ENCODE measurements at regions not wholly inside any gene's neighbourhood (a gene's known extent, or its start where the extent isn't known, plus 50 kb on each side); places are given as distances from the start of the nearest gene placed in this dataset.

DNA sequence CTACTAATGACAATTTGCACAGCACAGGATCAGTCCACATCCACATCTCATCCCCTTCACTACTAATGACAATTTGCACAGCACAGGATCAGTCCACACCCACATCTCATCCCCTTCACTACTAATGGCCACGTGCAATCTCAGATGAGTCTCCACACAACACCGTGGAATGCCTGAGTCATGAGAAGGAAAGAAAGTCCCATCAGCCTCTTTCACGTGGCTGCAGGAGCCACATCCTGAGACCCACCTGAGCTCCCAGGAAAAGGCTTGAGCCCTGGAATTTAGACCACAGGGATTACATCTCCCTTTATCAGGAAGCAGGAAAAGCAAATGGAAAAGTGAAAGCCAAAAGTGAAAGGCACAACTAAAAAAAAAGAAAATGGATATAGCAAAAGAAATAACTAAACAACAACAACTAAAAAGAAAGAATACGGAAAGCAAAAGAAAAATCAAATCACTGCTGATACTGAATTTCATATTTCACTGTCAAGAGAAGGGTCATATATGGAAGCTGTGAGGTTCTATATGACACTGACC lies 1300.5 kb downstream of the TMEM121 start:
- no peak overlapping the region for H3K4me3 Mint-ChIP-seq
- H3K36me3 Mint-ChIP-seq (ENCODE audit: low read depth): no peaks in the 10 kb centered on the region
- H3K27me3 Mint-ChIP-seq: peaks cover 13% of the 10 kb centered on the region
- DNase-seq (no peak), ATAC-seq (ENCODE audit: poor library complexity) (no peak)
- TF ChIP-seq, protein P1, sequence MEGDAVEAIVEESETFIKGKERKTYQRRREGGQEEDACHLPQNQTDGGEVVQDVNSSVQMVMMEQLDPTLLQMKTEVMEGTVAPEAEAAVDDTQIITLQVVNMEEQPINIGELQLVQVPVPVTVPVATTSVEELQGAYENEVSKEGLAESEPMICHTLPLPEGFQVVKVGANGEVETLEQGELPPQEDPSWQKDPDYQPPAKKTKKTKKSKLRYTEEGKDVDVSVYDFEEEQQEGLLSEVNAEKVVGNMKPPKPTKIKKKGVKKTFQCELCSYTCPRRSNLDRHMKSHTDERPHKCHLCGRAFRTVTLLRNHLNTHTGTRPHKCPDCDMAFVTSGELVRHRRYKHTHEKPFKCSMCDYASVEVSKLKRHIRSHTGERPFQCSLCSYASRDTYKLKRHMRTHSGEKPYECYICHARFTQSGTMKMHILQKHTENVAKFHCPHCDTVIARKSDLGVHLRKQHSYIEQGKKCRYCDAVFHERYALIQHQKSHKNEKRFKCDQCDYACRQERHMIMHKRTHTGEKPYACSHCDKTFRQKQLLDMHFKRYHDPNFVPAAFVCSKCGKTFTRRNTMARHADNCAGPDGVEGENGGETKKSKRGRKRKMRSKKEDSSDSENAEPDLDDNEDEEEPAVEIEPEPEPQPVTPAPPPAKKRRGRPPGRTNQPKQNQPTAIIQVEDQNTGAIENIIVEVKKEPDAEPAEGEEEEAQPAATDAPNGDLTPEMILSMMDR (IDR thresholded peaks at IDR 0.05): no peak
- no peaks in the 10 kb centered on the region for H3K4me1 ChIP-seq (ENCODE audit: insufficient read depth, low read length)
- POLR2A ChIA-PET: no interaction called here
- H3K4me1 Mint-ChIP-seq (ENCODE audit: low read depth): no peaks in the 10 kb centered on the region
- H3K36me3 ChIP-seq (ENCODE audit: insufficient read depth, low read length): no peaks in the 10 kb centered on the region
- intact Hi-C loops (cut with DNase I, micrococcal nuclease): no loop called here
- H3K9me3 Mint-ChIP-seq: no peaks in the 10 kb centered on the region
- peaks cover 0 to 6% of the 10 kb centered on the region in 2 experiments for H3K27me3 ChIP-seq (ENCODE audit: control insufficient read depth in 1 of 2, insufficient read depth in 2 of 2, low read length in 2 of 2)
- no peak overlapping the region for H3K27ac Mint-ChIP-seq
- no peak overlapping the region for H3K27ac ChIP-seq (ENCODE audit: low read depth in 1 of 2, low read length in 2 of 2)
- H3K4me3 ChIP-seq (ENCODE audit: low read length): no peak overlapping the region
- H3K9me3 ChIP-seq (ENCODE audit: control insufficient read depth in 1 of 2, insufficient read depth in 1 of 2, low read length in 2 of 2): peaks cover 0 to 12% of the 10 kb centered on the region in 2 experiments
- CTCF ChIA-PET: interaction anchor here (1.8 kb wide), 1 partner anchor 46 kb away, joined by 4 read pairs; no protein-coding TSS in a partner anchor

DNA sequence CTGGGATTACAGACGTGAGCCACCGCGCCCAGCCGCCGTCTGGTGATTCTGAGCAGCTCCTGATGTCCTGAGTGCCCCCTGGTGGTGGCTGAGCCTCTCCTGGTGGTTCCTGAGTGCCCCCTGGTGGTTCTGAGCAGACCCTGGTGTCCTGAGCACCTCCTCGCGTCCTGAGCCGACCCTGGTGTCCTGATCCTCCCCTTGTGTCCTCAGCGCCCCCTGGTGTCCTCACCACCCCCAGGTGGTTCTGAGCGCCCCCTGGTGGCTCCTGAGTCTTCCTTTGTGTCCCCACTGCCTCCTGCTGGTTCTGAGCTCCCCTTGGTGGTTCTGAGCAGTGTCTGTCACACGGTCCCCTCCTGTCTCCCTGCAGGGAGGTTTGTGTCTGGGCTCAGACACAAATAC lies 1304.9 kb downstream of the TMEM121 start:
- TF ChIP-seq, protein P1 (IDR thresholded peaks at IDR 0.05): peak; percentile 30
- ChIA-PET CTCF (interaction anchor here (1.2 to 2.2 kb wide), 11 partner anchors 9 to 44 kb away, joined by 3 to 32 read pairs (median 10); no protein-coding TSS in a partner anchor), POLR2A (no interaction called here)
- Mint-ChIP-seq H3K27me3 (no peaks in the 10 kb centered on the region), H3K4me3 (no peak overlapping the region), H3K36me3 (ENCODE audit: low read depth) (no peaks in the 10 kb centered on the region), H3K4me1 (ENCODE audit: low read depth) (no peaks in the 10 kb centered on the region), H3K9me3 (peaks cover 1% of the 10 kb centered on the region), H3K27ac (peak overlapping the region; percentile 35)
- Histone ChIP-seq H3K27ac (ENCODE audit: low read depth in 1 of 2, low read length in 2 of 2) (no peak overlapping the region), H3K27me3 (ENCODE audit: control insufficient read depth in 1 of 2, insufficient read depth in 2 of 2, low read length in 2 of 2) (no peaks in the 10 kb centered on the region), H3K9me3 (ENCODE audit: control insufficient read depth in 1 of 2, insufficient read depth in 1 of 2, low read length in 2 of 2) (peaks cover 0 to 12% of the 10 kb centered on the region in 2 experiments), H3K4me1 (ENCODE audit: insufficient read depth, low read length) (no peaks in the 10 kb centered on the region), H3K36me3 (ENCODE audit: insufficient read depth, low read length) (no peaks in the 10 kb centered on the region), H3K4me3 (ENCODE audit: low read length) (no peak overlapping the region)
- ATAC-seq (ENCODE audit: poor library complexity): peak; percentile 58
- peak in 11 of 14 experiments; percentile 26 to 80 (median 47) for DNase-seq
- intact Hi-C loops (cut with DNase I, micrococcal nuclease): no loop called here

DNA sequence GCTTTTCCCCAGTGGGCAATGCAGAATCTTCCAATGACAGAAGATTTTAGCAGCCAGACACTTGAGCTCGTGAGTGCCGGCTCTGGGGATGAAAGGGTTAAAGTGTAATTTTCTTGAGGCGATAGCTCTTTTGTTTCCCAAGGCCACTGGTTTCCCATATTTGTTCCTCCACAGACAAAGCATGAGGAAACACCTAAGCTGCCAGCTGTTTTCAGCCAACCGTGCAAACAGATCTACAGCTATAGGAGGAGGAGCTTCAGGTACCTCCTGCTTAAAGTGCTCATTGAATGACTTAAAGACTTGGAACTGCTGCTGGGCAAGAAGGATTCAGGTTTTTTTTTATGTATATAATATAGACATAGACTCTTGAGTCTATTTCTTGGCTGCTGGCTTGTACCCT lies 1311.5 kb downstream of the TMEM121 start:
- Mint-ChIP-seq H3K4me3 (no peak overlapping the region), H3K4me1 (ENCODE audit: low read depth) (peaks cover 8% of the 10 kb centered on the region), H3K27ac (no peak overlapping the region), H3K27me3 (no peaks in the 10 kb centered on the region), H3K36me3 (ENCODE audit: low read depth) (no peaks in the 10 kb centered on the region), H3K9me3 (no peaks in the 10 kb centered on the region)
- no peak for ATAC-seq (ENCODE audit: poor library complexity)
- no peak for DNase-seq
- no peaks in the 10 kb centered on the region for H3K9me3 ChIP-seq (ENCODE audit: control insufficient read depth in 1 of 2, insufficient read depth in 1 of 2, low read length in 2 of 2)
- ChIA-PET CTCF (interaction anchor here (2.2 kb wide), 1 partner anchor 35 kb away, joined by 8 read pairs; no protein-coding TSS in a partner anchor), POLR2A (no interaction called here)
- no peak overlapping the region for H3K27ac ChIP-seq (ENCODE audit: low read depth in 1 of 2, low read length in 2 of 2)
- H3K36me3 ChIP-seq (ENCODE audit: insufficient read depth, low read length): no peaks in the 10 kb centered on the region
- H3K4me3 ChIP-seq (ENCODE audit: low read length): no peak overlapping the region
- H3K27me3 ChIP-seq (ENCODE audit: control insufficient read depth in 1 of 2, insufficient read depth in 2 of 2, low read length in 2 of 2): no peaks in the 10 kb centered on the region
- TF ChIP-seq, protein P1 (IDR thresholded peaks at IDR 0.05): no peak
- intact Hi-C loops (cut with DNase I, micrococcal nuclease): no loop called here
- H3K4me1 ChIP-seq (ENCODE audit: insufficient read depth, low read length): no peaks in the 10 kb centered on the region

Data from CD4-positive, alpha-beta T cell (primary cell).